ENCODE measurements at regions not wholly inside any gene's neighbourhood (a gene's known extent, or its start where the extent isn't known, plus 50 kb on each side); places are given as distances from the start of the nearest gene placed in this dataset.
A peak's percentile ranks its signal among the peaks of the same experiment; 100 is the strongest.

DNA sequence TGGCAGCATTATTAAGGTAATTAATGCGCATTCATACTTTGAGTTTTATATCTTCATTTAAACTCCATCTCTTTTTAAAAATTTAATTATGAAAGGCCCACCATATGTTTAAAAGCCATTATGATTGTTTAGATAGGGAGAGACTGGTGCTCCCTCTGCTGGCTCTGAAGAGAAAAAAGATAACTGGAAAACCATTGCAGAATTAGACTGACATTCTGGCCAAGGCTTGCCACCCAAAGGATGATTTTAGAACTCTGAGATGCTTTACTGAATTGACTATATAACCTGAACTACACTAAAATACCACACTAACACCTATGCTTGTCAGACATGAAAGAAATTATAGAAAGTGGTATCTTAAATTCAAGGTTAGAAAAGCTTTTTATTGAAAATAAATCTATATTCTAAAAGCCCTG, 127.6 kb upstream of the SPOPL start:
- Histone ChIP-seq H3K4me3 (ENCODE audit: low read depth, low read length, poor library complexity, severe bottlenecking) (no peak overlapping the region), H3K27ac (ENCODE audit: low read depth, low read length, poor library complexity, severe bottlenecking) (no peak overlapping the region), H3K4me1 (ENCODE audit: insufficient read depth, low read length, poor library complexity, severe bottlenecking) (no peaks in the 10 kb centered on the region), H3K36me3 (ENCODE audit: insufficient read depth, low read length, poor library complexity, severe bottlenecking) (no peaks in the 10 kb centered on the region), H3K9me3 (ENCODE audit: low read depth, low read length, poor library complexity, severe bottlenecking) (no peaks in the 10 kb centered on the region), H3K27me3 (replicated peaks; ENCODE audit: insufficient read depth, low read depth, low read length, poor library complexity) (no peaks in the 10 kb centered on the region)
- peak; percentile 47 for DNase-seq (ENCODE audit: low spot score)
- no peak for TF ChIP-seq EZH2 (IDR thresholded peaks at IDR 0.05; ENCODE audit: borderline replicate concordance, low read depth, low read length, poor library complexity, severe bottlenecking)
- TF ChIP-seq, protein P1, sequence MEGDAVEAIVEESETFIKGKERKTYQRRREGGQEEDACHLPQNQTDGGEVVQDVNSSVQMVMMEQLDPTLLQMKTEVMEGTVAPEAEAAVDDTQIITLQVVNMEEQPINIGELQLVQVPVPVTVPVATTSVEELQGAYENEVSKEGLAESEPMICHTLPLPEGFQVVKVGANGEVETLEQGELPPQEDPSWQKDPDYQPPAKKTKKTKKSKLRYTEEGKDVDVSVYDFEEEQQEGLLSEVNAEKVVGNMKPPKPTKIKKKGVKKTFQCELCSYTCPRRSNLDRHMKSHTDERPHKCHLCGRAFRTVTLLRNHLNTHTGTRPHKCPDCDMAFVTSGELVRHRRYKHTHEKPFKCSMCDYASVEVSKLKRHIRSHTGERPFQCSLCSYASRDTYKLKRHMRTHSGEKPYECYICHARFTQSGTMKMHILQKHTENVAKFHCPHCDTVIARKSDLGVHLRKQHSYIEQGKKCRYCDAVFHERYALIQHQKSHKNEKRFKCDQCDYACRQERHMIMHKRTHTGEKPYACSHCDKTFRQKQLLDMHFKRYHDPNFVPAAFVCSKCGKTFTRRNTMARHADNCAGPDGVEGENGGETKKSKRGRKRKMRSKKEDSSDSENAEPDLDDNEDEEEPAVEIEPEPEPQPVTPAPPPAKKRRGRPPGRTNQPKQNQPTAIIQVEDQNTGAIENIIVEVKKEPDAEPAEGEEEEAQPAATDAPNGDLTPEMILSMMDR (conservative IDR thresholded peaks at IDR 0.05; ENCODE audit: low read depth, low read length), result peak; percentile 84
- POLR2A ChIA-PET (ENCODE audit: low non-redundant PET), result no interaction called here
- intact Hi-C loops (cut with micrococcal nuclease; ENCODE audit: unreplicated experiment), result loop anchor here (2.0 to 5.0 kb wide), 4 partner anchors 193 to 462 kb away; no protein-coding TSS in a partner anchor
- no TSS peak for BruUV-seq (replicated peaks)
- CTCF ChIA-PET, result interaction anchor here (1.1 kb wide), 1 partner anchor 485 kb away, joined by 3 read pairs; no protein-coding TSS in a partner anchor

- no peaks in the 10 kb centered on the region for H3K9me3 ChIP-seq (ENCODE audit: low read depth, low read length, poor library complexity, severe bottlenecking)
- ChIA-PET POLR2A (ENCODE audit: low non-redundant PET) (no interaction called here), CTCF (no interaction called here)
- no peak overlapping the region for H3K27ac ChIP-seq (ENCODE audit: low read depth, low read length, poor library complexity, severe bottlenecking)
- intact Hi-C loops (cut with micrococcal nuclease; ENCODE audit: unreplicated experiment), result no loop called here
- H3K36me3 ChIP-seq (ENCODE audit: insufficient read depth, low read length, poor library complexity, severe bottlenecking), result no peaks in the 10 kb centered on the region
- no peak for DNase-seq (ENCODE audit: low spot score)
- TF ChIP-seq, protein P1 (conservative IDR thresholded peaks at IDR 0.05; ENCODE audit: low read depth, low read length), result no peak
- TF ChIP-seq EZH2 (IDR thresholded peaks at IDR 0.05; ENCODE audit: borderline replicate concordance, low read depth, low read length, poor library complexity, severe bottlenecking), result no peak
- no peaks in the 10 kb centered on the region for H3K27me3 ChIP-seq (replicated peaks; ENCODE audit: insufficient read depth, low read depth, low read length, poor library complexity)
- BruUV-seq (replicated peaks), result no TSS peak
- no peak overlapping the region for H3K4me3 ChIP-seq (ENCODE audit: low read depth, low read length, poor library complexity, severe bottlenecking)
- no peaks in the 10 kb centered on the region for H3K4me1 ChIP-seq (ENCODE audit: insufficient read depth, low read length, poor library complexity, severe bottlenecking)
Observed at GRCh38 chr2:138381373-138381772, 120.2 kb upstream of the SPOPL start.

DNA sequence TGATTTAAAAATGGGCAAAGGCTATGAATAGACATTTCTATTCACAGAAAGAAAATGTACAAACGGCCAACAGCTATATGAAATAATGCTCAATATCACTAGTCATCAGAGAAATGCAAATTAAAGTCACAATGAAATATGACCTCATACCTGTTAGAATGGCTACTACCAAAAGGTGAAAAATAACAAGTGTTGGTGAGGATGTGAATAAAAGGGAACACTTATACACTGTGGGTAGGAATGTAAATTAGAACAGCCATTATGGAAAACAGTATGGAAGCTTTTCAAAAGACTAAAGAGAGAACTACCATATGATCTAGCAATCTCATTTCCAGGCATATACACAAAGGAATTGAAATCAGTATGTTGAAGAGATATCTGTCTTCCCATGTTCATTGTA, 118.9 kb upstream of the SPOPL start:
- intact Hi-C loops (cut with micrococcal nuclease; ENCODE audit: unreplicated experiment), result no loop called here
- no peak for DNase-seq (ENCODE audit: low spot score)
- TF ChIP-seq, protein P1 (conservative IDR thresholded peaks at IDR 0.05; ENCODE audit: low read depth, low read length), result no peak
- TF ChIP-seq EZH2 (IDR thresholded peaks at IDR 0.05; ENCODE audit: borderline replicate concordance, low read depth, low read length, poor library complexity, severe bottlenecking), result no peak
- Histone ChIP-seq H3K9me3 (ENCODE audit: low read depth, low read length, poor library complexity, severe bottlenecking) (no peaks in the 10 kb centered on the region), H3K4me1 (ENCODE audit: insufficient read depth, low read length, poor library complexity, severe bottlenecking) (no peaks in the 10 kb centered on the region), H3K27ac (ENCODE audit: low read depth, low read length, poor library complexity, severe bottlenecking) (no peak overlapping the region), H3K4me3 (ENCODE audit: low read depth, low read length, poor library complexity, severe bottlenecking) (no peak overlapping the region), H3K27me3 (replicated peaks; ENCODE audit: insufficient read depth, low read depth, low read length, poor library complexity) (no peaks in the 10 kb centered on the region), H3K36me3 (ENCODE audit: insufficient read depth, low read length, poor library complexity, severe bottlenecking) (no peaks in the 10 kb centered on the region)
- ChIA-PET CTCF (no interaction called here), POLR2A (ENCODE audit: low non-redundant PET) (no interaction called here)
- BruUV-seq (replicated peaks), result no TSS peak
